ENCODE measurements at regions not wholly inside any gene's neighbourhood (a gene's known extent, or its start where the extent isn't known, plus 50 kb on each side); places are given as distances from the start of the nearest gene placed in this dataset.

DNA sequence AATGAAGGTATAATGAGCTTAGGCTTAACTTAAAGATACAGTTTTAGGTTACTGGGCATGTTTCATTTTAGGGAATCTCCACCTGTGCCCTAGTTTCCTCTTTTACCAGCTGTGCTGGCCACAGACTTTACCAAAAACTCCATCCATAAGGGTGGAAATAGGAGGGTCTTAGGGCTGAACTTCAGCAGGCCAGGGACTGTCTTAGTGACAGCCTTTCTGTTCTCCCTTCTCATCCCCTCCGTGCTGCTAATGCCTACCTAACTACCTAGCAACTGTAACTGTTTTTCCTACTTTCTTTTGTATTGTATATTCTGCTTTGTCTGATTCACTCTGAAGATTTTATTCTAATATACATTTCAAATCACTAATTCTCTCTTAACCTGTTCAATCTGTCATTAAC lies 1375.3 kb downstream of the PCDH18 start:
- TF ChIP-seq, protein P1, sequence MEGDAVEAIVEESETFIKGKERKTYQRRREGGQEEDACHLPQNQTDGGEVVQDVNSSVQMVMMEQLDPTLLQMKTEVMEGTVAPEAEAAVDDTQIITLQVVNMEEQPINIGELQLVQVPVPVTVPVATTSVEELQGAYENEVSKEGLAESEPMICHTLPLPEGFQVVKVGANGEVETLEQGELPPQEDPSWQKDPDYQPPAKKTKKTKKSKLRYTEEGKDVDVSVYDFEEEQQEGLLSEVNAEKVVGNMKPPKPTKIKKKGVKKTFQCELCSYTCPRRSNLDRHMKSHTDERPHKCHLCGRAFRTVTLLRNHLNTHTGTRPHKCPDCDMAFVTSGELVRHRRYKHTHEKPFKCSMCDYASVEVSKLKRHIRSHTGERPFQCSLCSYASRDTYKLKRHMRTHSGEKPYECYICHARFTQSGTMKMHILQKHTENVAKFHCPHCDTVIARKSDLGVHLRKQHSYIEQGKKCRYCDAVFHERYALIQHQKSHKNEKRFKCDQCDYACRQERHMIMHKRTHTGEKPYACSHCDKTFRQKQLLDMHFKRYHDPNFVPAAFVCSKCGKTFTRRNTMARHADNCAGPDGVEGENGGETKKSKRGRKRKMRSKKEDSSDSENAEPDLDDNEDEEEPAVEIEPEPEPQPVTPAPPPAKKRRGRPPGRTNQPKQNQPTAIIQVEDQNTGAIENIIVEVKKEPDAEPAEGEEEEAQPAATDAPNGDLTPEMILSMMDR (IDR thresholded peaks at IDR 0.05), result no peak
- Histone ChIP-seq H3K4me3 (no peak overlapping the region), H3K27me3 (no peaks in the 10 kb centered on the region), H3K27ac (no peak overlapping the region), H3K36me3 (no peaks in the 10 kb centered on the region), H3K4me1 (no peaks in the 10 kb centered on the region), H3K9me3 (no peaks in the 10 kb centered on the region)
- ATAC-seq (no peak), DNase-seq (no peak)
- intact Hi-C loops (cut with DNase I), result no loop called here

DNA sequence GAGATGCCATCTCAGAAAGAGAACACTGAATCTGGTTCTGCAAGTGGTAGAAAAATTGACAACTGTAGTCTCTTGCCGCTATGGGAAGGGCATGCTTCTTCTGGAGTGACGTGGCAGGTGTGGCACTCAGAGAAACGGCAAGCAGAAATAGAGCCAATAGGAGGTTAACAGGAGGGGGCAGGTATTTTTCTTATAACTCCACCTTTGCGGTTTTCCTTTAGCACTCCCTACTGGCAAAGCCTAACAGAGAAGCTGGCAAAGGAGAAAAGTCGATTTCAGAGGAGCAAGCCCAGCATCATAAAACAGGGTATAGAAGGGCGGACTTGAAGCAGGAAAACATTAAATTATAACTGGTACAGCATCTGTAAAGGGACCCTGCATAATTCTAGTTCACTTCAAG lies 1382.2 kb downstream of the PCDH18 start:
- Histone ChIP-seq H3K27ac (no peak overlapping the region), H3K4me1 (no peaks in the 10 kb centered on the region), H3K27me3 (no peaks in the 10 kb centered on the region), H3K4me3 (no peak overlapping the region), H3K36me3 (no peaks in the 10 kb centered on the region), H3K9me3 (no peaks in the 10 kb centered on the region)
- DNase-seq, result no peak
- TF ChIP-seq, protein P1 (IDR thresholded peaks at IDR 0.05), result no peak
- no peak for ATAC-seq
- intact Hi-C loops (cut with DNase I), result no loop called here

DNA sequence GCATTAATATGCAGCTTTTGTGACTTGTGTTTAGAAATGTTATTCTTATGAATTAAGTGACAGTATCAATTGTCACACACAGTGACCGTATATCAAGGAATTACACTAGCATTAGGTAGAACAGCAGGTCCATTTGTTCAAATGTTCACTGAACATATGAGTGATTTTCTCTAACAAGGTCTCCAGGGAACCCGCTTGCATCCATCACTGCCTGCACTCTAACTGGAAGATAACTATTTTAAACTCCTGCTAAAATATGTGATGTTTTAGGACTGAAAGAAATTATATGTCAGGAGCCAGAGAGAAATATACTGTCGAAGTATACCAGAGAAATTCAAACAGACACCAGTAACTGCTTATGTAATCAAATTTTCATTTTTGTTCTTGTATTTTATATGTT lies 1395.7 kb downstream of the PCDH18 start:
- Histone ChIP-seq H3K27me3 (no peaks in the 10 kb centered on the region), H3K27ac (no peak overlapping the region), H3K9me3 (no peaks in the 10 kb centered on the region), H3K4me1 (no peaks in the 10 kb centered on the region), H3K36me3 (no peaks in the 10 kb centered on the region), H3K4me3 (no peak overlapping the region)
- intact Hi-C loops (cut with DNase I), result no loop called here
- TF ChIP-seq, protein P1 (IDR thresholded peaks at IDR 0.05), result no peak
- DNase-seq (no peak), ATAC-seq (no peak)

DNA sequence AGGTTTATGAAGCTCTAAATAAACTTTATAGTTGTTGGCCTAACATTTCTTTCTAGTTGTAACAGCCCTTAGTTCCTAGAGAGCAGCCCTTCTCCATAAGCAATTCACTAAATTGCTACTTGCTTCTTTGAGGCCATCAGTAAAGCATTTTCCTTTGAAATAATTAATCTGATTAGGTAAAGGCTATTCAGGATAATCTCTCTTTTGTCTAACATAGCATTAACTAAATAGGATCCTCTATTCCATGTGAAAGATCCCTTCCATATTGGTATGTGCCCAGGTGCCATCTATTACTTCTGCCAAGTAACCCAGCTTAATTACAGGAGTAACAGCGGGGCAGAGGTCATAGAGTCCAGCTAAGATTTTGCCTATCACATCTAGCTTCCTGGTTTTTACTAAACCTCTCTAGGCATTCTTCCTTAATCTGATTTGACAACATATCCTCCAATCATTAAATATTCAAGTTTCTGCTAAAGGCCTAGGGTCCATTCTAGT lies 1408.0 kb downstream of the PCDH18 start:
- intact Hi-C loops (cut with DNase I), result no loop called here
- TF ChIP-seq, protein P1 (IDR thresholded peaks at IDR 0.05), result no peak
- H3K9me3 ChIP-seq, result no peaks in the 10 kb centered on the region
- no peak overlapping the region for H3K4me3 ChIP-seq
- DNase-seq (no peak), ATAC-seq (no peak)
- H3K4me1 ChIP-seq, result no peaks in the 10 kb centered on the region
- H3K36me3 ChIP-seq, result no peaks in the 10 kb centered on the region
- no peak overlapping the region for H3K27ac ChIP-seq
- no peaks in the 10 kb centered on the region for H3K27me3 ChIP-seq

DNA sequence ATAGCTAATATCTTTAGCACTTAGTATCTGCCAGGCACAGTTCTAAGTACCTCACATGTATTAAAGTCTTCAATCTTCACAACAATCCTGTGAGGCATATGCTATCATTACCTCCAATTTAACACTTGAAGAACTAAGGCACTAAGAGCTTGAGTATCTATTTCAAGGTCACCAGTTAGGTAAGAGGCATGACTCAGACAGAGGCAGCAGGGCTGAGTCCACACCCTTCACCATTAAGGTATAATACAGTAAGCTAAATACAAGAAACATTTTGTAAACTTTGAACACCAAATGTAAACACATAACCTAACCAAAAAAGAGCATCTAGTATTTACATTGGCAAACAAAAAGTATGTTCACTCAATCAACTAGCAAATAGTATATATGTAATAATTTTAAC lies 1410.9 kb downstream of the PCDH18 start:
- ATAC-seq, result no peak
- Histone ChIP-seq H3K27me3 (no peaks in the 10 kb centered on the region), H3K36me3 (no peaks in the 10 kb centered on the region), H3K27ac (no peak overlapping the region), H3K9me3 (no peaks in the 10 kb centered on the region), H3K4me3 (no peak overlapping the region), H3K4me1 (no peaks in the 10 kb centered on the region)
- TF ChIP-seq, protein P1 (IDR thresholded peaks at IDR 0.05), result no peak
- intact Hi-C loops (cut with DNase I), result no loop called here
- no peak for DNase-seq

DNA sequence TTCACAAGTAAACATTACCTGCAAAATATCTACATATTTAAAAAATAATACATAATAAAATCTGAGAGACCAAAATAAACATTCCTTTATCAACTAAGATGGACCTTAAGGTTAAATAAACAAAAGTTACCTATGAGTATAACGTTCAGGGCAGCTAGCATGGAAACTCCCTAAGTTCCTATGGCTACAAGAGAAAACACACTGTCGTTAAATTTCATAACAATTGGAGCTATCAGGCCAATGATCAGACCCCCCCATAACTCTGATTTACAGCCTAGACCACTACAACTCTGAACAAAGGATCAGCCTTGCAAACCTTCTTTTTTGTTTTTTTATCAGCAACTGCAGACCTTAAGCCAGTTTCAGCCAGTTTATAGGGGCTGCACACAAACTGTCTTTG lies 1418.4 kb downstream of the PCDH18 start:
- H3K36me3 ChIP-seq, result no peaks in the 10 kb centered on the region
- DNase-seq (no peak), ATAC-seq (no peak)
- H3K9me3 ChIP-seq, result no peaks in the 10 kb centered on the region
- TF ChIP-seq, protein P1 (IDR thresholded peaks at IDR 0.05), result no peak
- H3K4me1 ChIP-seq, result no peaks in the 10 kb centered on the region
- H3K4me3 ChIP-seq, result no peak overlapping the region
- H3K27me3 ChIP-seq, result no peaks in the 10 kb centered on the region
- H3K27ac ChIP-seq, result no peak overlapping the region
- intact Hi-C loops (cut with DNase I), result no loop called here

All from upper lobe of right lung (tissue), 1 donor.